OCI-LY3 (cell line): ENCODE measurements at regions not wholly inside any gene's neighbourhood (a gene's known extent, or its start where the extent isn't known, plus 50 kb on each side); places are given as distances from the start of the nearest gene placed in this dataset.

Experiments
- H2AFZ ChIP-seq: fragments of 200-600, 300-600 bp; shearing (Covaris generic); 2 replicates; pipeline ENCODE4 v1.6.0; 2014; ENCODE audit warnings: antibody characterized with exemption, low read depth, low read length
- H3K27ac ChIP-seq: fragments of 200-600, 300-600 bp; sonication (generic); 2 replicates; pipeline ENCODE4 v1.5.1; 2014; ENCODE audit warnings: mild to moderate bottlenecking, low read length, moderate library complexity, mixed read lengths
- H3K27me3 ChIP-seq: fragments of 200-600, 300-600 bp; sonication (generic); 2 replicates; pipeline ENCODE4 v1.6.1; 2014; ENCODE audit warnings: low read depth, low read length, mixed read lengths
- H3K36me3 ChIP-seq: fragments of 200-600, 300-600 bp; sonication (generic); replicated peaks from 2 replicates; pipeline ENCODE3; 2014; ENCODE audit warnings: low read depth, low read length, mixed read lengths
- H3K4me1 ChIP-seq: fragments of 300-600, 200-600 bp; sonication (generic); 2 replicates; pipeline ENCODE4 v1.6.1; 2014; ENCODE audit warnings: low read length, mixed read lengths
- H3K4me2 ChIP-seq: fragments of 200-600, 300-600 bp; sonication (generic); 2 replicates; pipeline ENCODE4 v1.6.1; 2014; ENCODE audit warnings: low read length, mixed read lengths
- H3K4me3 ChIP-seq: fragments of 300-600, 200-600 bp; sonication (generic); 2 replicates; pipeline ENCODE4 v1.5.1; 2014; ENCODE audit warnings: antibody characterized with exemption, mild to moderate bottlenecking, low read length, moderate library complexity
- H3K79me2 ChIP-seq: fragments of 300-600, 200-600 bp; shearing (Covaris generic); 2 replicates; pipeline ENCODE4 v1.6.1; 2014; ENCODE audit warnings: mild to moderate bottlenecking, low read length, mixed read lengths
- H3K9ac ChIP-seq: fragments of 300-600, 200-600 bp; shearing (Covaris generic); 2 replicates; pipeline ENCODE4 v1.6.0; 2014; ENCODE audit warnings: mild to moderate bottlenecking, low read length, moderate library complexity
- H3K9me3 ChIP-seq: fragments of 200-600, 300-600 bp; shearing (Covaris generic); 2 replicates; pipeline ENCODE4 v1.6.1; 2014; ENCODE audit warnings: low read length, mixed read lengths; ENCODE audit not compliant: insufficient read depth
- H4K20me1 ChIP-seq: fragments of 200-600, 300-600 bp; sonication (generic); 2 replicates; pipeline ENCODE4 v1.6.1; 2016; ENCODE audit warnings: low read length, mixed read lengths; ENCODE audit not compliant: insufficient read depth
- EZH2phosphoT487 ChIP-seq: fragments of 200-600 bp; shearing (Covaris generic); IDR thresholded peaks from 2 replicates; pipeline ENCODE4 v1.6.1; 2018; ENCODE audit warnings: antibody characterized with exemption, mixed run types, low read depth
- TF ChIP-seq, protein P1 (sequence below): fragments of 200-600, 300-600 bp; sonication (generic); IDR thresholded peaks from 2 replicates; pipeline ENCODE4 v1.5.1; 2014; ENCODE audit warnings: antibody characterized with exemption, low read length, low read depth

DNA sequence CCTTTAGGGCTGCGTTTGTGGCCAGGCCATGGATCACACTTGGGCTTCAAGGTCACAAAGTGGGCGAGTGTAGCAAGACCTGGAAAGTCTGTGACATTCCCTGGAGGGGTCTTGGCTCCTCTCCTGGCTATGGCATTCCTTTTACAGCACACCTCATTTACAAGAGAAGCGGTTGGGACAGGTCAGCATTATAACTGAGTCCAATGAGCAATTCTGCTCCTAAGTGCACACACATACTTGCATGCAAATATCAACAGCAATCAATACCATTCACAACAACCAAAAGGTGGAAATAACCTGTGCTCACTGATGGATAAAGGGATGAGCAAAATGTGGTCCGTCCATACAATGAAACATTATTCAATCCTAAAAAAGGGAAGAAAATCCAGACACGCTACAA is 298.2 kb downstream of the CTTN start:
- no peak overlapping the region for H3K9ac ChIP-seq
- no peak overlapping the region for H2AFZ ChIP-seq
- H3K36me3 ChIP-seq = no peaks in the 10 kb centered on the region
- H3K4me1 ChIP-seq = no peaks in the 10 kb centered on the region
- H3K4me3 ChIP-seq = no peak overlapping the region
- no peaks in the 10 kb centered on the region for H3K79me2 ChIP-seq
- peaks cover 10% of the 10 kb centered on the region; the same call in 1 of the 2 replicates for H3K27me3 ChIP-seq
- no peak overlapping the region for H3K27ac ChIP-seq
- no peak overlapping the region for H3K4me2 ChIP-seq
- H4K20me1 ChIP-seq = no peaks in the 10 kb centered on the region
- no peaks in the 10 kb centered on the region for H3K9me3 ChIP-seq
- TF ChIP-seq, protein P1, sequence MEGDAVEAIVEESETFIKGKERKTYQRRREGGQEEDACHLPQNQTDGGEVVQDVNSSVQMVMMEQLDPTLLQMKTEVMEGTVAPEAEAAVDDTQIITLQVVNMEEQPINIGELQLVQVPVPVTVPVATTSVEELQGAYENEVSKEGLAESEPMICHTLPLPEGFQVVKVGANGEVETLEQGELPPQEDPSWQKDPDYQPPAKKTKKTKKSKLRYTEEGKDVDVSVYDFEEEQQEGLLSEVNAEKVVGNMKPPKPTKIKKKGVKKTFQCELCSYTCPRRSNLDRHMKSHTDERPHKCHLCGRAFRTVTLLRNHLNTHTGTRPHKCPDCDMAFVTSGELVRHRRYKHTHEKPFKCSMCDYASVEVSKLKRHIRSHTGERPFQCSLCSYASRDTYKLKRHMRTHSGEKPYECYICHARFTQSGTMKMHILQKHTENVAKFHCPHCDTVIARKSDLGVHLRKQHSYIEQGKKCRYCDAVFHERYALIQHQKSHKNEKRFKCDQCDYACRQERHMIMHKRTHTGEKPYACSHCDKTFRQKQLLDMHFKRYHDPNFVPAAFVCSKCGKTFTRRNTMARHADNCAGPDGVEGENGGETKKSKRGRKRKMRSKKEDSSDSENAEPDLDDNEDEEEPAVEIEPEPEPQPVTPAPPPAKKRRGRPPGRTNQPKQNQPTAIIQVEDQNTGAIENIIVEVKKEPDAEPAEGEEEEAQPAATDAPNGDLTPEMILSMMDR = no peak
- TF ChIP-seq EZH2phosphoT487 = no peak

DNA sequence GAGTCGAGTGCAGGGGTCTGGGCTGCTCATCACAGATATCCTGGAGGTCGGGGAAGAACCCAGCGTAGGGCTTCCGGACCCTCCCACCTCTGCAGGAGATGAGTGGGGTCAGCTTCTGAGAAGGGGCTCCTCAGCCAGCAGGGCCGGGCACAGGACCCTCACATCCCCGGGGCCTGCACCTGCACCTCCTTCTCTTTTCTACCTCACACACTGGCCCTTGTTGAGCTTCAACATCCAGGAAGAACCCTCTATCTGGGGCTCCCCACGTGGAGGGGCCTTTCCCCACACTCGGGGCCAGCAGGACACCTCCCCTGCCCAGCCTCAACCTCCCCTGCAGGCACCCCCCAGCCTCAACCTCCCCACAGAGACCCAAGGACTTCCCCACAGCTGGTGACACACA is 299.4 kb downstream of the CTTN start:
- no peaks in the 10 kb centered on the region for H3K9me3 ChIP-seq
- H2AFZ ChIP-seq = no peak overlapping the region
- no peaks in the 10 kb centered on the region for H3K79me2 ChIP-seq
- H3K4me3 ChIP-seq = no peak overlapping the region
- H3K4me1 ChIP-seq = no peaks in the 10 kb centered on the region
- H3K27me3 ChIP-seq = peaks cover 10% of the 10 kb centered on the region; the same call in 1 of the 2 replicates
- H3K27ac ChIP-seq = no peak overlapping the region
- no peaks in the 10 kb centered on the region for H3K36me3 ChIP-seq
- TF ChIP-seq, protein P1 = no peak
- no peak for TF ChIP-seq EZH2phosphoT487
- H3K4me2 ChIP-seq = no peak overlapping the region
- H3K9ac ChIP-seq = no peak overlapping the region
- H4K20me1 ChIP-seq = no peaks in the 10 kb centered on the region

DNA sequence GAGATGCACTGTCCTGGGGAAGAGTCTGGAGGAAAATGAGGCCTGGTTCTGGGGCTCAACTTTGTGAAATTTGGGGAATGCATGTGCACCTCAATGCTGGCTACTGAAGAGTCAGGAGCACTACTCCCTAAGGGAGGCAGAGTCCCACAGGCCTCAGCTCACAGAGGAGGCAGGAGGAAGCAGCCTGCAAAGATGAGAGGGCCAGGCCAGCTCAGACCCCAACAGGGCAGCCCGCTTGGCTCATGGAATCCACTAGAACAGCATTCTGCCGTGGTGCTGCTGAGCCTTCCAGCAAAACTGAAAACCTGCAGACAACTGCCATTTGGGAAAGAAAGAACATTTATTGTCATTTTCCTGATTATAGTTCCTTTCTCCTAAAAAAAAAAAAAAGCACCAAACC is 300.5 kb downstream of the CTTN start:
- H3K27ac ChIP-seq = no peak overlapping the region
- H3K4me2 ChIP-seq = no peak overlapping the region
- H3K79me2 ChIP-seq = no peaks in the 10 kb centered on the region
- no peak overlapping the region for H3K4me3 ChIP-seq
- H3K9me3 ChIP-seq = no peaks in the 10 kb centered on the region
- H4K20me1 ChIP-seq = no peaks in the 10 kb centered on the region
- TF ChIP-seq EZH2phosphoT487 = no peak
- no peaks in the 10 kb centered on the region for H3K36me3 ChIP-seq
- H3K9ac ChIP-seq = no peak overlapping the region
- H2AFZ ChIP-seq = no peak overlapping the region
- H3K4me1 ChIP-seq = no peaks in the 10 kb centered on the region
- 0 out of 2 replicates have a peak, but pooled peaks cover 3% of the 10 kb centered on the region for H3K27me3 ChIP-seq

DNA sequence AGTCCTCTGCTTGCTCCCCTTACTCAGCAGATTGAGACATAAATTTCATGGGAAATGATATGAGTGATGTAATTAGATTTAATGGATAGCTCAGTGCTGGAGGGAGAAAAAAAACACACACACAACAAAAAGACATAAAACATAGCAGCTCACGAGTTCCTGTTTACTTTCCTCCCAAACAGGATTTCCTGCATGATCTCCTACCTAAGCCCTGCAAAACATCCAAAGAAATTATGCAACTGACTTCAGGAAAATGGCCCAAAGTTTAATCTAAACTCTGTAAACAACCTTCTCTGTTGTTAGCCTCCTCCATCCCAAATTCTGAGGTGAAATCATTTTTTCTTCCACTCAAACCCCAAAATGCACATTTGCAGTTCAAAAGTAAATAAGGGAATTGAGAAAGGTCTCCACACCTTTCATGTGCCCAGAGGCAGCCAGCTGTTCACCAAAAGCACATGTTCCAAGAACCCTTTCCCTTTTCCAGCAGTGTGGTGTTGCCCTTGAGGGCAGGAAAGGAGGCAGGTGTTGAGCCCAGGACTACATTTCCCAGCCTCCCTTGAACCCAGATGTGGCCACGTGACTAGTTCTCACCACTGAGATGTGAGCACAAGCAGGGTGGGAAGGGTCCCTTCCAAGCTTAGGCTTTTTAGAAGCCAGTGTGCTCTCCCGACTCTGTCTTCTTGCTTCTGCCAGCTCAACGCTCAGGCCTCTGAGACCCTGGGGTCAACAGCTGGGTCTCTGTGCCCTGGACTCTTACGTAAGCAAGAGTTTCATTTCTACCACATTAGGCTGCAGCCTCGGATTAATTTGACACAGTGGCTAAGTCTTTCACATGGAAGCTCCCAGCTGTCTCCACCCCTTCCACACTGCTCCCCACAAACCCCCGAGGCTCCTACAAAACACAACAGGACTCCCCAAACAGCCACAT is 301.2 kb downstream of the CTTN start:
- H3K9ac ChIP-seq = no peak overlapping the region
- no peak overlapping the region for H3K4me3 ChIP-seq
- H3K79me2 ChIP-seq = no peaks in the 10 kb centered on the region
- TF ChIP-seq EZH2phosphoT487 = no peak
- TF ChIP-seq, protein P1 = no peak
- no peaks in the 10 kb centered on the region for H3K36me3 ChIP-seq
- H3K4me1 ChIP-seq = no peaks in the 10 kb centered on the region
- no peak overlapping the region for H2AFZ ChIP-seq
- no peak overlapping the region for H3K27ac ChIP-seq
- no peaks in the 10 kb centered on the region for H4K20me1 ChIP-seq
- 0 out of 2 replicates have a peak, but pooled peaks cover 3% of the 10 kb centered on the region for H3K27me3 ChIP-seq
- H3K9me3 ChIP-seq = no peaks in the 10 kb centered on the region
- no peak overlapping the region for H3K4me2 ChIP-seq
